H9 (cell line): ENCODE measurements at regions not wholly inside any gene's neighbourhood (a gene's known extent, or its start where the extent isn't known, plus 50 kb on each side); places are given as distances from the start of the nearest gene placed in this dataset.

Experiments
- DNase-seq: peaks from one replicate; pipeline ENCODE4 v3.0.0-alpha.2; 2017
- H2AFZ ChIP-seq: one replicate; pipeline ENCODE4 v1.6.1; 2013; ENCODE audit warnings: mild to moderate bottlenecking, low read length, control low read depth, moderate library complexity
- H2AK5ac ChIP-seq: 2 replicates; pipeline ENCODE4 v1.6.1; 2013; ENCODE audit warnings: low read length, control low read depth, mixed read lengths; ENCODE audit not compliant: insufficient read length
- H2BK120ac ChIP-seq: one replicate; pipeline ENCODE4 v1.6.1; 2013; ENCODE audit warnings: low read depth, mild to moderate bottlenecking, low read length, control low read depth, inconsistent platforms; ENCODE audit not compliant: poor library complexity, severe bottlenecking
- H2BK12ac ChIP-seq: 2 replicates; pipeline ENCODE4 v1.6.1; 2013; ENCODE audit warnings: low read length, control low read depth, mixed read lengths, low read depth; ENCODE audit not compliant: insufficient read length
- H2BK15ac ChIP-seq: 2 replicates; pipeline ENCODE4 v1.6.1; 2013; ENCODE audit warnings: low read depth, low read length, control low read depth
- H2BK20ac ChIP-seq: one replicate; pipeline ENCODE4 v1.6.1; 2013; ENCODE audit warnings: low read depth, mild to moderate bottlenecking, low read length, control low read depth, inconsistent platforms; ENCODE audit not compliant: poor library complexity, severe bottlenecking
- H2BK5ac ChIP-seq: 2 replicates; pipeline ENCODE4 v1.6.1; 2013; ENCODE audit warnings: low read length, control low read depth, mixed read lengths; ENCODE audit not compliant: insufficient read length
- H3K14ac ChIP-seq: 2 replicates; pipeline ENCODE4 v1.6.1; 2013; ENCODE audit warnings: low read length, control low read depth; ENCODE audit not compliant: insufficient read depth
- H3K18ac ChIP-seq: 2 replicates; pipeline ENCODE4 v1.6.1; 2013; ENCODE audit warnings: low read depth, mild to moderate bottlenecking, mixed read lengths, low read length, control low read depth; ENCODE audit not compliant: insufficient read length
- H3K23ac ChIP-seq: 2 replicates; pipeline ENCODE4 v1.6.1; 2013; ENCODE audit warnings: low read length, control low read depth, mixed read lengths, low read depth; ENCODE audit not compliant: insufficient read length
- H3K23me2 ChIP-seq: 2 replicates; pipeline ENCODE4 v1.6.1; 2013; ENCODE audit warnings: low read depth, mild to moderate bottlenecking, mixed read lengths, low read length, control low read depth; ENCODE audit not compliant: insufficient read length, poor library complexity, severe bottlenecking
- H3K27ac ChIP-seq: 2 replicates; pipeline ENCODE4 v1.5.1; 2013; ENCODE audit warnings: low read length, control low read depth, mixed read lengths, low read depth; ENCODE audit not compliant: insufficient read length
- H3K27me3 ChIP-seq: 2 replicates; pipeline ENCODE4 v1.6.1; 2013; ENCODE audit warnings: low read length, control low read depth, inconsistent platforms; ENCODE audit not compliant: insufficient read depth
- H3K4ac ChIP-seq: 2 replicates; pipeline ENCODE4 v1.6.1; 2013; ENCODE audit warnings: low read depth, mild to moderate bottlenecking, control low read depth, inconsistent platforms, low read length, moderate library complexity
- H3K4me1 ChIP-seq: 2 replicates; pipeline ENCODE4 v1.6.1; 2013; ENCODE audit warnings: low read length, control low read depth, inconsistent platforms; ENCODE audit not compliant: insufficient read depth
- H3K4me2 ChIP-seq: 2 replicates; pipeline ENCODE4 v1.6.1; 2013; ENCODE audit warnings: low read length, control low read depth, mixed read lengths; ENCODE audit not compliant: insufficient read length, insufficient read depth
- H3K56ac ChIP-seq: 2 replicates; pipeline ENCODE4 v1.6.1; 2013; ENCODE audit warnings: low read depth, mild to moderate bottlenecking, mixed read lengths, low read length, control low read depth; ENCODE audit not compliant: insufficient read length
- H3K79me1 ChIP-seq: 2 replicates; pipeline ENCODE4 v1.6.1; 2013; ENCODE audit warnings: low read depth, mild to moderate bottlenecking, moderate library complexity, low read length, control low read depth, inconsistent platforms; ENCODE audit not compliant: insufficient read depth, poor library complexity, severe bottlenecking
- H3K79me2 ChIP-seq: 2 replicates; pipeline ENCODE4 v1.6.1; 2013; ENCODE audit warnings: low read length, control low read depth, inconsistent platforms; ENCODE audit not compliant: insufficient read depth
- H3K9ac ChIP-seq: 2 replicates; pipeline ENCODE4 v1.6.1; 2013; ENCODE audit warnings: low read length, control low read depth, mixed read lengths; ENCODE audit not compliant: insufficient read length; ENCODE audit errors: extremely low read depth
- H3K9me3 ChIP-seq: one replicate; pipeline ENCODE4 v1.6.1; 2013; ENCODE audit warnings: low read depth, low read length, inconsistent platforms; ENCODE audit not compliant: control insufficient read depth
- H3T11ph ChIP-seq: one replicate; pipeline ENCODE4 v1.6.1; 2013; ENCODE audit warnings: mild to moderate bottlenecking, low read length, control low read depth, inconsistent platforms
- H4K20me1 ChIP-seq: one replicate; pipeline ENCODE4 v1.6.1; 2013; ENCODE audit not compliant: control insufficient read depth, insufficient read length, insufficient read depth
- H4K5ac ChIP-seq: 2 replicates; pipeline ENCODE4 v1.6.1; 2013; ENCODE audit warnings: low read depth, mild to moderate bottlenecking, mixed read lengths, low read length, control low read depth; ENCODE audit not compliant: insufficient read length
- H4K8ac ChIP-seq: replicated peaks from 2 replicates; pipeline ENCODE4 v1.6.1; 2013; ENCODE audit warnings: low read length, control low read depth, mixed read lengths, low read depth; ENCODE audit not compliant: insufficient read length
- H4K91ac ChIP-seq: 2 replicates; pipeline ENCODE4 v1.6.1; 2013; ENCODE audit warnings: low read depth, mild to moderate bottlenecking, moderate library complexity, mixed read lengths, low read length, control low read depth; ENCODE audit not compliant: insufficient read length
- H3K27ac Mint-ChIP-seq, 3 experiments: 2 replicates in 2 of 3; 3 replicates in 1 of 3; pipeline ENCODE4 v1.8.0; 2020 to 2021; ENCODE audit warnings: mixed read lengths in 3 of 3, mild to moderate bottlenecking in 1 of 3, moderate library complexity in 1 of 3
- H3K27me3 Mint-ChIP-seq: 2 replicates; pipeline ENCODE4 v1.8.0; 2021; ENCODE audit warnings: low read depth, mild to moderate bottlenecking, moderate library complexity, mixed read lengths
- H3K36me3 Mint-ChIP-seq, 3 experiments: 2 replicates in 2 of 3; 3 replicates in 1 of 3; pipeline ENCODE4 v1.8.0; 2020 to 2021; ENCODE audit warnings: low read depth in 3 of 3, mixed read lengths in 3 of 3; ENCODE audit not compliant: insufficient read depth in 1 of 3
- H3K4me1 Mint-ChIP-seq, 2 experiments: 2 replicates each; pipeline ENCODE4 v1.8.0; 2020; ENCODE audit warnings: mixed read lengths in 2 of 2
- H3K4me3 Mint-ChIP-seq, 2 experiments: 2 replicates in 1 of 2; 3 replicates in 1 of 2; pipeline ENCODE4 v1.8.0; 2020 to 2021; ENCODE audit warnings: mild to moderate bottlenecking in 2 of 2, mixed read lengths in 2 of 2, moderate library complexity in 1 of 2
- H3K9me3 Mint-ChIP-seq, 2 experiments: 2 replicates in 1 of 2; 3 replicates in 1 of 2; pipeline ENCODE4 v1.8.0; 2020; ENCODE audit warnings: mild to moderate bottlenecking in 2 of 2, mixed read lengths in 2 of 2, moderate library complexity in 1 of 2
- CTCF ChIP-seq: fragments of 200-600 bp; sonication (generic); conservative IDR thresholded peaks from 3 replicates; pipeline ENCODE4 v1.8.0; 2021; ENCODE audit warnings: antibody characterized with exemption, mild to moderate bottlenecking
- WGBS: extraction: QIAGEN DNeasy Blood & Tissue Kit; methylation state at CpG from one replicate; pipeline ENCODE4 v1.1.7; 2013; ENCODE audit warnings: missing lambda C conversion rate, low lambda C conversion rate, mixed read lengths; ENCODE audit not compliant: insufficient read length; ENCODE audit errors: extremely low coverage; 5-methylcytosine and 5-hydroxymethylcytosine counted together

GRCh38 chr14:105879867-105880561 is 353.6 kb downstream of the TMEM121 start:
- no peaks in the 10 kb centered on the region for H3K4me1 Mint-ChIP-seq
- Histone ChIP-seq H2BK5ac (no peak overlapping the region), H3K27ac (no peak overlapping the region), H4K20me1 (no peaks in the 10 kb centered on the region), H3K14ac (no peak overlapping the region), H3K18ac (no peak overlapping the region), H2BK15ac (no peak overlapping the region), H3K56ac (no peak overlapping the region), H3K4ac (no peak overlapping the region), H3K27me3 (no peaks in the 10 kb centered on the region), H3K9me3 (peaks cover 65% of the 10 kb centered on the region), H2AK5ac (no peak overlapping the region), H3K4me2 (no peak overlapping the region), H2BK20ac (no peak overlapping the region), H3K79me2 (no peaks in the 10 kb centered on the region), H4K5ac (no peak overlapping the region), H2BK120ac (no peak overlapping the region), H2AFZ (no peak overlapping the region), H3K4me1 (no peaks in the 10 kb centered on the region), H3K23ac (no peak overlapping the region), H3T11ph (no peak overlapping the region), H4K91ac (no peak overlapping the region), H3K23me2 (no peaks in the 10 kb centered on the region), H3K79me1 (no peaks in the 10 kb centered on the region), H4K8ac (no peak overlapping the region), H2BK12ac (no peak overlapping the region), H3K9ac (no peak overlapping the region)
- DNase-seq = no peak
- no peaks in the 10 kb centered on the region; the same call in none of the 2 replicates for H3K27me3 Mint-ChIP-seq
- no peak overlapping the region for H3K27ac Mint-ChIP-seq
- no CpG with 5 or more reads among the region's 14 CpGs for WGBS
- peaks cover 79 to 91% of the 10 kb centered on the region in 2 experiments for H3K9me3 Mint-ChIP-seq
- H3K36me3 Mint-ChIP-seq = peaks cover 4 to 24% (median 9%) of the 10 kb centered on the region in 3 experiments; a peak in 5 of 7 replicates
- H3K4me3 Mint-ChIP-seq = no peak overlapping the region
- TF ChIP-seq CTCF = no peak
